ENCODE measurements at regions not wholly inside any gene's neighbourhood (a gene's known extent, or its start where the extent isn't known, plus 50 kb on each side); places are given as distances from the start of the nearest gene placed in this dataset.

GRCh38 chr1:232578651-232579195 is 51.2 kb downstream of the SIPA1L2 start:
- Histone ChIP-seq H3K27ac (ENCODE audit: insufficient read length, low read depth, low read length) (no peak overlapping the region), H3K79me2 (ENCODE audit: insufficient read depth, low read length) (no peaks in the 10 kb centered on the region)
- H3K27ac Mint-ChIP-seq, result no peak overlapping the region

More at GRCh38 chr1:232578651-232579195, 51.2 kb downstream of the SIPA1L2 start:
- H3K9ac ChIP-seq (ENCODE audit: extremely low read depth, insufficient read length, low read length), result no peak overlapping the region
- H2BK12ac ChIP-seq (ENCODE audit: insufficient read length, low read depth, low read length), result no peak overlapping the region
- H2BK5ac ChIP-seq (ENCODE audit: insufficient read length, low read length), result no peak overlapping the region
- no peak overlapping the region for H2BK20ac ChIP-seq (ENCODE audit: low read depth, low read length, poor library complexity, severe bottlenecking)
- H2BK120ac ChIP-seq (ENCODE audit: low read depth, low read length, poor library complexity, severe bottlenecking), result no peak overlapping the region
- no peak overlapping the region for H3K4ac ChIP-seq (ENCODE audit: low read depth, low read length)
- H3K9me3 ChIP-seq (ENCODE audit: control insufficient read depth, low read depth, low read length), result no peaks in the 10 kb centered on the region
- peaks cover 6% of the 10 kb centered on the region; the same call in 1 of the 2 replicates for H3K4me1 ChIP-seq (ENCODE audit: insufficient read depth, low read length)
- no peak overlapping the region for H3K23ac ChIP-seq (ENCODE audit: insufficient read length, low read depth, low read length)
- H3K56ac ChIP-seq (ENCODE audit: insufficient read length, low read depth, low read length), result no peak overlapping the region
- no peak overlapping the region for H2AK5ac ChIP-seq (ENCODE audit: insufficient read length, low read length)
- Mint-ChIP-seq H3K27me3 (ENCODE audit: low read depth) (no peaks in the 10 kb centered on the region), H3K36me3 (ENCODE audit: insufficient read depth in 1 of 3, low read depth in 3 of 3) (no peaks in the 10 kb centered on the region), H3K9me3 (no peaks in the 10 kb centered on the region), H3K4me1 (peaks cover 59 to 62% of the 10 kb centered on the region in 2 experiments), H3K4me3 (no peak overlapping the region)
- H4K8ac ChIP-seq (replicated peaks; ENCODE audit: insufficient read length, low read depth, low read length), result no peak overlapping the region
- H3K23me2 ChIP-seq (ENCODE audit: insufficient read length, low read depth, low read length, poor library complexity, severe bottlenecking), result no peaks in the 10 kb centered on the region
- no CpG with 5 or more reads among the region's 3 CpGs for WGBS (ENCODE audit: extremely low coverage, insufficient read length, low lambda C conversion rate)
- H2BK15ac ChIP-seq (ENCODE audit: low read depth, low read length), result no peak overlapping the region
- peak overlapping the region; percentile 27 for H3K18ac ChIP-seq (ENCODE audit: insufficient read length, low read depth, low read length)
- no peak overlapping the region for H2AFZ ChIP-seq (ENCODE audit: low read length)
- H4K91ac ChIP-seq (ENCODE audit: insufficient read length, low read depth, low read length), result no peak overlapping the region
- no peak overlapping the region for H3T11ph ChIP-seq (ENCODE audit: low read length)
- H3K27me3 ChIP-seq (ENCODE audit: insufficient read depth, low read length), result no peaks in the 10 kb centered on the region
- no peak overlapping the region for H3K14ac ChIP-seq (ENCODE audit: insufficient read depth, low read length)
- no peaks in the 10 kb centered on the region for H3K79me1 ChIP-seq (ENCODE audit: insufficient read depth, low read depth, low read length, poor library complexity, severe bottlenecking)
- no peak overlapping the region for H3K4me2 ChIP-seq (ENCODE audit: insufficient read depth, insufficient read length, low read length)
- no peak for TF ChIP-seq CTCF (conservative IDR thresholded peaks at IDR 0.05)
- DNase-seq, result no peak
- H4K20me1 ChIP-seq (ENCODE audit: control insufficient read depth, insufficient read depth, insufficient read length), result no peaks in the 10 kb centered on the region
- H4K5ac ChIP-seq (ENCODE audit: insufficient read length, low read depth, low read length), result no peak overlapping the region
